HEK293T (cell line): ENCODE measurements at regions not wholly inside any gene's neighbourhood (a gene's known extent, or its start where the extent isn't known, plus 50 kb on each side); places are given as distances from the start of the nearest gene placed in this dataset.

Experiments
- CTCF ChIA-PET: fragments of 350-600 bp; formaldehyde crosslinking; extraction: SDS; loops from one replicate; lab custom pipeline; 2021; ENCODE audit warnings: antibody characterized with exemption, inconsistent platforms; lab: Yijun Ruan, JAX
- POLR2A ChIA-PET: fragments of 350-600 bp; formaldehyde crosslinking; extraction: SDS; loops from one replicate; lab custom pipeline; 2020; ENCODE audit warnings: antibody characterized with exemption, inconsistent platforms; lab: Yijun Ruan, JAX
- DNase-seq: peaks from one replicate; pipeline ENCODE4 v3.0.0; 2012; ENCODE audit warnings: mixed read lengths; ENCODE audit errors: extremely low spot score
- ARNT ChIP-seq: fragments of 450-650 bp; IDR thresholded peaks from 2 replicates; pipeline ENCODE4 v1.6.1; 2017; ENCODE audit warnings: mild to moderate bottlenecking
- BHLHE40 ChIP-seq: fragments of 450-650 bp; IDR thresholded peaks from 2 replicates; pipeline ENCODE4 v1.6.1; 2016; ENCODE audit warnings: mild to moderate bottlenecking, moderate library complexity, borderline replicate concordance
- CTBP1 ChIP-seq: fragments of 450-650 bp; IDR thresholded peaks from 2 replicates; pipeline ENCODE4 v1.6.1; 2016; ENCODE audit warnings: borderline replicate concordance
- ELF4 ChIP-seq: fragments of 450-650 bp; IDR thresholded peaks from 2 replicates; pipeline ENCODE4 v1.6.1; 2017; ENCODE audit warnings: antibody characterized with exemption
- FOXA1 ChIP-seq: fragments of 450-650 bp; IDR thresholded peaks from 2 replicates; pipeline ENCODE4 v1.6.1; 2016; ENCODE audit warnings: mild to moderate bottlenecking
- FOXK2 ChIP-seq: fragments of 450-650 bp; IDR thresholded peaks from 2 replicates; pipeline ENCODE4 v1.6.1; 2016; ENCODE audit warnings: mild to moderate bottlenecking
- FOXM1 ChIP-seq: fragments of 450-650 bp; IDR thresholded peaks from 2 replicates; pipeline ENCODE4 v1.6.1; 2017; ENCODE audit warnings: mild to moderate bottlenecking, borderline replicate concordance
- HDGF ChIP-seq: fragments of 450-650 bp; IDR thresholded peaks from 2 replicates; pipeline ENCODE4 v1.6.1; 2017; ENCODE audit warnings: antibody characterized with exemption, borderline replicate concordance
- L3MBTL2 ChIP-seq: fragments of 450-650 bp; conservative IDR thresholded peaks from 2 replicates; pipeline ENCODE4 v1.6.1; 2016; ENCODE audit warnings: mild to moderate bottlenecking
- LEF1 ChIP-seq: fragments of 450-650 bp; IDR thresholded peaks from 2 replicates; pipeline ENCODE4 v1.6.1; 2017; ENCODE audit warnings: mild to moderate bottlenecking, borderline replicate concordance
- NFRKB ChIP-seq: fragments of 450-650 bp; IDR thresholded peaks from 2 replicates; pipeline ENCODE4 v1.6.1; 2016; ENCODE audit warnings: mild to moderate bottlenecking, moderate library complexity
- SP1 ChIP-seq: fragments of 450-650 bp; IDR thresholded peaks from 2 replicates; pipeline ENCODE4 v1.6.1; 2017
- SUZ12 ChIP-seq: fragments of 450-650 bp; IDR thresholded peaks from 2 replicates; pipeline ENCODE4 v1.6.1; 2016; ENCODE audit warnings: mild to moderate bottlenecking
- TARDBP ChIP-seq: fragments of 450-650 bp; IDR thresholded peaks from 2 replicates; pipeline ENCODE4 v1.6.1; 2016
- ZNF384 ChIP-seq: fragments of 450-650 bp; IDR thresholded peaks from 2 replicates; pipeline ENCODE4 v1.6.1; 2016
- TF ChIP-seq, protein P1 (sequence below): fragments of 450-650 bp; IDR thresholded peaks from 2 replicates; pipeline ENCODE4 v1.6.1; 2016

GRCh38 chr1:38261574-38261973 lies 215.0 kb upstream of the POU3F1 start:
- ChIA-PET CTCF (no interaction called here), POLR2A (no interaction called here)
- TF ChIP-seq L3MBTL2 (no peak), ZNF384 (no peak), TARDBP (no peak)
- DNase-seq: no peak

DNA sequence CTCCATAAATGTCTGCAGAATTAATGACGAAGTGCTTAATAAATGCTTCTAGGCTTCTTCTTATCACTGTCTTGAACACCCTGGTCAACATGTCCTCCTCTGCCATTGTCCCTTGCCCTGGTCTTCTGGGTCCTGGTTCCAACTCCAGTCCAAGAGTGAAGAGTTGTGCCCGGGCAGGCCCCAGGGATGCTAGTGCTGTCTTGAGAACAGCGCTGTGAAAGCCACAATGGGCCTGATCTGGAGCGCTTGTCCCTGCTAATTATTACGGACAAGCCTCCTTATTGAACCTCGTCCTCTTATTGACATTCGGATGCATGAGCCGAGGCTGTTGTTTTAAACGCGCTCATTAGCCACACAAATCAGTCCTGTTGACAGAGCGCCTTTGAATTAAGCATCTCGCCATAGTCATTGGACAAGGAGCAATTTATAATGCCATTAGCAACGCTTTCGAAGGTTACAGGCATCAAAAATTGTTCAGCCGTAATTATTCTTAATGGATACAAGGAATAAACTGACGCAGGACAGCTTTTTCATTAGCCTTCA lies 211.6 kb upstream of the POU3F1 start:
- POLR2A ChIA-PET: no interaction called here
- TF ChIP-seq ARNT (no peak), LEF1 (no peak), ZNF384 (no peak), L3MBTL2 (no peak), NFRKB (no peak), ELF4 (no peak), SP1 (no peak), TARDBP (no peak), SUZ12 (no peak), FOXK2 (no peak), FOXM1 (no peak), HDGF (no peak)
- TF ChIP-seq, protein P1, sequence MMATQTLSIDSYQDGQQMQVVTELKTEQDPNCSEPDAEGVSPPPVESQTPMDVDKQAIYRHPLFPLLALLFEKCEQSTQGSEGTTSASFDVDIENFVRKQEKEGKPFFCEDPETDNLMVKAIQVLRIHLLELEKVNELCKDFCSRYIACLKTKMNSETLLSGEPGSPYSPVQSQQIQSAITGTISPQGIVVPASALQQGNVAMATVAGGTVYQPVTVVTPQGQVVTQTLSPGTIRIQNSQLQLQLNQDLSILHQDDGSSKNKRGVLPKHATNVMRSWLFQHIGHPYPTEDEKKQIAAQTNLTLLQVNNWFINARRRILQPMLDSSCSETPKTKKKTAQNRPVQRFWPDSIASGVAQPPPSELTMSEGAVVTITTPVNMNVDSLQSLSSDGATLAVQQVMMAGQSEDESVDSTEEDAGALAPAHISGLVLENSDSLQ: no peak

DNA sequence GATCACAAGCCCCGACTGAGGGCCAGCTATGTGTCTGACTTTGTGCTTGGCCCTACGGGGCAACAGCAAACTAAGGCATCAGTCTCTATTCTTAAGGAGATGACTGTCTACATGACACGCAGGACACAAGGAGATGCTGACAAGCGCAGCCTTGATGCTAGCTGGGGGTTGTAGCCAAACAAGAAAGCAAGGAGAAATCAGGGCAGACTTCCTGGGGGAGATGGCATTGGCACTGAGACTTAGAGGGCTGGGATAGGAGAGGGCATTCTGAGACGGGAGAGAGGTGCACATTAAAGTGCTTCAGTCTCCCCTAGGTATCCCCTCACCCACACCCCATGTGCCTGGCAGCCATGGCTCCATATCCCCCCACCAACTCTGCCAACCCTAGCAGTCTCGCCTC lies 210.8 kb upstream of the POU3F1 start:
- POLR2A ChIA-PET: interaction anchor here (1.1 kb wide), 1 partner anchor 11 kb away, joined by 3 read pairs; no protein-coding TSS in a partner anchor
- CTCF ChIA-PET: no interaction called here
- TF ChIP-seq, protein P1: no peak
- no peak for TF ChIP-seq LEF1
- TF ChIP-seq BHLHE40: no peak
- no peak for DNase-seq

More for the DNA sequence above, 211.6 kb upstream of the POU3F1 start:
- CTCF ChIA-PET: no interaction called here
- no peak for DNase-seq

DNA sequence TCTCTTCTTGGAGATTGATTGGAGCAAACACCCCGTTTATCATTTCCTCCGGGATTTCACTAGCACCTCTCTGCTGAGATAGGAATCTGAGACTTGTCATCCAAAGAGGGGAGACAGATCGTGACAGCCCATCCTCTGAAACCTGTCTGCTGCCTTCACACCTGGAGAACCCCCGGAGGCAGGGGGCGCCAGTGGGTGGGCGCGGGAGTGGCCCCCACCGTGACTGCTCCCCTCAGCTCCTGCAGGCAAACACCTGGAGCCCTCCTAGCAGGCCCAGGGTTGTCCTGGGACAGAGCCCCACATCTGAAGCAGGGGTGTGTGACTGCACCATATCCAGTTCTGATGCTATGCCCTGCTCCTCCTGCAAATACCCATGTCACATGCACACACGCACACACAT lies 209.5 kb upstream of the POU3F1 start:
- no peak for DNase-seq
- ChIA-PET CTCF (interaction anchor here (0.7 kb wide), 2 partner anchors 108 to 247 kb away, joined by 3 read pairs; no protein-coding TSS in a partner anchor), POLR2A (no interaction called here)
- TF ChIP-seq TARDBP: no peak
- no peak for TF ChIP-seq LEF1
- no peak for TF ChIP-seq ELF4
- TF ChIP-seq SUZ12: no peak
- TF ChIP-seq NFRKB: no peak
- TF ChIP-seq, protein P1: no peak
- no peak for TF ChIP-seq CTBP1
- TF ChIP-seq FOXM1: no peak
- no peak for TF ChIP-seq BHLHE40
- TF ChIP-seq L3MBTL2: no peak
- no peak for TF ChIP-seq FOXA1

DNA sequence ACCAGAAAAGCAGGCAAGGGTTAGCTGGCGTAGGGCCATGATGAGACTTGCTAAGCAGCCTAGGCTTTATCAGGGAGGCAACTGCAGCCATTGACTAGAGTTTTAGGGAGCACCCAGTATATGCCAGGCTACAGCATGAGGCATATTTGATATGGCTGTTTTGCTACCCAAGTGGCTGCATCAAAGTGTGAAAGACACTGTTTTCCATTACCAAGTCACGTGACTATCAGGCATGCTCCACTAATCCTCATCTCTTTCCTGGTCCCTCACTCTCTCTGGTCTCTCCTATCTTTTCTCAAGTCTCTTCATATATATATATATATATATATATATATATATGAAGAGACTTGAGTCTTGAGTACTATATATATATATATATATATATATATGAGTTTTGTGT lies 206.7 kb upstream of the POU3F1 start:
- TF ChIP-seq L3MBTL2 (no peak), CTBP1 (no peak), ARNT (no peak), FOXM1 (no peak), NFRKB (no peak), ELF4 (no peak), SP1 (no peak)
- CTCF ChIA-PET: no interaction called here
- no peak for DNase-seq
- POLR2A ChIA-PET: no interaction called here

DNA sequence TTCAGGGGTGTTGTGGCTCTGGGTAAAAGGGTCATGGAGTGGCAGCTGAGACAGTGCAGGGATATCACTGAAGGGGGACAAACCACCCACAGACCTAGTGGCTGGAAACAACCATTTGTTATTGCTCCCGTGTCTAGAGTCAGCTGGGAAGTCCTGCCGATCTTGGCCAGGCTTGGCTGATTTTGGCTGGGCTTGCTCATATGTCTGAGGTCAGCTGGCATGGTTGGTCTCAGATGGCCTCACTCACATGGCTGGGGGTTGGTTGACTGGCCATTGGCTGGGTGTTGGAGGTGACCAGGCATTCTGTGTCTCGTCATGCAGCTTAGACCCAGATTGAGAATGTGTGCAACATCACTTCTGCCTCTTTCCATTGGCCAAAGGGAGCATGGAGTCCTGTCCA lies 203.8 kb upstream of the POU3F1 start:
- ChIA-PET POLR2A (no interaction called here), CTCF (interaction anchor here (0.5 to 0.6 kb wide), 2 partner anchors 248 to 1283 kb away, joined by 5 to 6 read pairs; no protein-coding TSS in a partner anchor)
- no peak for DNase-seq
- TF ChIP-seq, protein P1: no peak
- no peak for TF ChIP-seq ELF4

DNA sequence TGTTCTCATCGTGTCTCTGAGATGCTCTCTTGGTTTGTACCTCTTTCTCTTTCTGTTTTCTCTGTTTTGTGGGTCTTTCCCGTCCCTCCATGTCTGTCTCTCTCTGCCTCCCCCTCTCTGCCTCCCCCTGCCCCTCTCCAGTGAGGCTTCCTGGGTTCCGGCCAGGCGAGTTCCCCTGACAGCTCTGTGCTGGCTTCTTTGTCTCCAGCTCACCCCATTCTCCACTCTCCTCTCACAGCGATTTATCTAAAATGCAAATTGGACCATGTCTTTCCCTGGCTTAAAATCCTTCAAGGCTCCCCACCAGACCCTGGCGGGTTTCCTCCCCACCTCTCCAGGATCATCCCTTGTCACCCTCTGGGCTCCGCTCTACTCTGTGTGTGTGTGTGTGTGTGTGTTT lies 202.4 kb upstream of the POU3F1 start:
- TF ChIP-seq HDGF: no peak
- TF ChIP-seq FOXM1: no peak
- TF ChIP-seq FOXK2: no peak
- TF ChIP-seq ZNF384: no peak
- no peak for TF ChIP-seq L3MBTL2
- no peak for TF ChIP-seq SUZ12
- TF ChIP-seq, protein P1: no peak
- no peak for TF ChIP-seq FOXA1
- no peak for TF ChIP-seq LEF1
- no peak for TF ChIP-seq ELF4
- TF ChIP-seq CTBP1: no peak
- TF ChIP-seq NFRKB: no peak
- TF ChIP-seq BHLHE40: no peak
- TF ChIP-seq TARDBP: no peak
- TF ChIP-seq ARNT: no peak
- TF ChIP-seq SP1: no peak
- ChIA-PET CTCF (no interaction called here), POLR2A (no interaction called here)
- DNase-seq: no peak
